ENCODE measurements at regions not wholly inside any gene's neighbourhood (a gene's known extent, or its start where the extent isn't known, plus 50 kb on each side); places are given as distances from the start of the nearest gene placed in this dataset.

DNA sequence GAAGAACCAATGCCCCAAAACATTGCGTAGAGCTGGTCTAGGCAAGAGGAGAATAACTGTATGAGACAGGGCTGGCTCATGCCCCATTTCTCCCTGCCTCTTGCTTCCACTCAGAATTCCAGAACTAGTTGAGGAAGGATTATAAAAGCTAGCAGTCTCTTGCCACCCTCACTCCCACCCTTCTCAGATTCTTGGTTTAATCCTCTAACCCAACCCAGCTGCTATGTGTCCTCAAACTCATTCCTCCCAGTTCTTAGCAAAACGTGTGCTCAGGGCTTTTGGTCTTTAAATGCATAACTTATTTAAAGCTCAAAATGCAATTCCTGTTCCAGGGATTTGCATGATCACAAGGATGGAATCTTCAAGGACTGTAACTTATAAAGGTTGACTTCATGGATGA lies 466.3 kb downstream of the COG6 start:
- DNase-seq: no peak

GRCh38 chr13:40123962-40124632 lies 468.6 kb downstream of the COG6 start:
- no peak for DNase-seq

- DNase-seq: no peak
Observed at GRCh38 chr13:40124633-40125015, 469.2 kb downstream of the COG6 start.

GRCh38 chr13:40125336-40125735 lies 469.9 kb downstream of the COG6 start:
- DNase-seq: no peak

DNA sequence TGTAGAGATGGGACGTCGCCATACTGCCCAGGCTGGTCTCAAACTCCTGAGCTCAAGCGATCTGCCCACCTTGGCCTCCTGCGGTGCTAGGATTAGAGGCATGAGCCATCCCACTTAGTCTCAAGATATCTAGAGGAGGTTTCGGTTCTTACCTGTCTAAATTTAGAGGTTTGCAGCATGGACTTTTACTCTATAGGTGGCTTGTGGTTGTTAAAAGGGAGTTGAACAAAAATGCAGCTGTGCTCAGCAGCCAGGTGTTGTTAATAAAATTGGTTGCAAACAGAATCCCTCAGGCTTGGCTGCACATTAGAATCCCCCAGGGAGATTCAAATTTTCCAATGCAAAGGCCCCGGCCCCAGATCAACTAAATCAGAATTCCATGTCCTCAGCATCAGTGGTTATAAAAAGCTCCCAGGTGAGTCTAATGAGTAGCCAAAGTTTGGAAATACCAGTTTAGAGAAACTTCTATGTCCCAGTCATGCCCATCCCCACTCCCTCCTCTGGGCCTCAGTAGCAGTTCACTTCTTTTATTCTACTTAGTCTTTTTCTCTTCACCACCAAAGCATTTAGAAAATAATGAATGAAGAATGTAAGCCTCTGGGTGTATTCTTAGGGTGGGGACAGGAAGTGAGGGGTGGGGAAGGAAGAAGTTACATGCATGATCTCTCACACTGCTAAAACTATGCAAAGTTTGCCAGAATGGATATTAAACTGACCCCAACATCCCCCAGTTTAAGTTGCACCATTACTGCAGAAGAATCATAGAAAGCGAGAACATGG lies 471.0 kb downstream of the COG6 start:
- no peak for DNase-seq

- DNase-seq: no peak
Observed at GRCh38 chr13:40127476-40127875, 472.0 kb downstream of the COG6 start.

GRCh38 chr13:40127925-40128324 lies 472.5 kb downstream of the COG6 start:
- DNase-seq: no peak

DNA sequence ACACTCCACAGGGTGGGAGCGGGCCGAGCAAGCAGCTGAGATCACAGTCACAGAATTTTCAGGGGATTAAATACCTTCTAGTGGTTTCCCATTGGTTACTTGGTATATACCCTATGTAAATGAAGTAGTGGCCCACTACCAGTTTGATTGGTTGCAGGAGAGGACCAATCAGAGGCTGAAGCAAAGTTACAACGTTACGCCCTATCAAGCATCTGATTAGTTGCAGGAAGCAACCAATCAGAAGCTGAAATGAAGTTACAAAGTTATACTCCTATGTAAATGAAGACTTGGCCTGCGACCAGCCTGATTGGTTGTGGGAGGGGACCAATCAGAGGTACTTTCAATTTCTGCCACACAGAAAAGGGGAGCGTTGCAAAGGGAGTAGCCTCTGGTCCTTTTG lies 474.0 kb downstream of the COG6 start:
- DNase-seq: no peak

GRCh38 chr13:40130871-40131636 lies 475.6 kb downstream of the COG6 start:
- DNase-seq: no peak

- no peak for DNase-seq
Observed at GRCh38 chr13:40132249-40132648, 476.8 kb downstream of the COG6 start.

- DNase-seq: no peak
Observed at GRCh38 chr13:40136896-40137295, 481.4 kb downstream of the COG6 start.

DNA sequence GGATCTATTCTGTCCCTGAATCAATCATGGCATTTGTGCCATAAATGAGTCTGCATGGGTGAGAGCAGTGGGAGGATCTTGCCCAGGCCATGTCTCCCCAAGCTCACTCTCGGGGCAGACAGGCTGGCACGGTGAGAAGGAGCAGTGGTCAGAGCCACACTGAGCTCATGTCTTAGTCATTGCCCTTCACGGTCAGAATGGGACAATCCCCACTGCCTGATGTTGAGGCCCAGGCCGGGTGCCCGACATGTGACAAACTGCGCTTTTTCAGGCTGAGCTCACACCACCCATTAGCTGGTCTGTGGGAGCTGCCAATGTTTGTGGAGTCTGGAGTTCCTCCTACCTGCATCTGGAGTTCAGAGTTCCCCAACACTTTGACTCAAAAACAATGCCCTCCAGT lies 481.9 kb downstream of the COG6 start:
- no peak for DNase-seq

DNA sequence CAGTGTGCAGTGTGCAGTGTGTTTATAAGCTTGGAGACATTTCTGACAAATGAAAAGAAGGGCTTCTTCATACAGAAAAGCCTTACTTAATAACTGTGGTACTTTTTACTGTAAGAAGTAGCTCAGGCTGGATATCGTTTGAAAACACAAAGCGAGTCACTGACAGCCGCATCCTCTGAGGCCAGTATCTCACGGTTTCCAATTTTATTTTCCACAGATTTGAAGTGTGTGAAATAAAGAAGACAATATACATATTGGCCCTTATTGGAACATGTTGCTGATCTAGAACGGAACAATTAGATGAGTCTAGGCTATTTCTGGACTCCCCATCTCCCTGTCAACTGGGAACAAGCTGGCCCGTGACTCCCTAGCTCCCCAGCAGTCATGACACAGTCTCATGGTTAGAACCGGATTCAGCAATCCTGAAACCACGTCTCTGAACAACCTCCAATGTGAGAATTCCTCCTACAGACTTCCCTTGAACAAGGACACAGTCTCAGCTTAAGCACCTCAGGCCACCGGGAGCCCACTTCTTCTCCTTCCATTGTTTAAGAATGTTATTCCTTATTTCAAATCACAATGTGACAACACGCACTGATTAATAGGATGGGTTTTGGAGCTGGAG lies 484.5 kb downstream of the COG6 start:
- DNase-seq: no peak

DNA sequence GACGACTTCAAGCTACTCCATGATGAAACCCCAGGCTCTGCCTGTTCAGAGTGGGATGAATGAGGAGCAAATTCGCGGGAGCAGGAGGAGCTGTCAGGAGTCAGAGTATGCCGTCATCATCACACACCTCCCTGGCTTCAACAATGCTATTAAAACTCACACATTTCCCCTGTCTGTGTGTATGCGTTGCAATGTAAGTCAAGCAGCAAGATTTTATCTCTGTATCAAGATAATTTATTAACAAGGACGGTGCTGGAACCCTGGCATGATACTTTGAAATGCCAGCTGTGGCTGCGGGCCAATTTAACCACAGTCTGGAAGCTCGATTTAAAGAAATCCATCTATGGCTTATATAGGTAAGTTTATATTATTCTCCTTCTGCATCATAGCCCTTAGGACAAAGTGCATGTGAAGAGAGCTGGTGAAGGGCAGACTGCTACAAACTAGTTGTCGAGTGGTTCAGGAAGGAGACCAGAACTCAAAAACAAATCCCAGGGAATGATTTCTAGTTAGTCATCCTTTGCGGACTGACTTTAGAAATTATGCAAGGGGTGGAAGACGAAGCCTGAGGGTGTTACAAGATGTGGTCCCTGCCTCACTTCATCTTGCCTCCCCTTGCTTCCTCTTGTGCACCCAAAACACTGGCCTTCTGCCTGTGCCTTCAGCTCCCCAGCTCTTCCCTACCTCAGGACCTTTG lies 486.5 kb downstream of the COG6 start:
- no peak for DNase-seq

DNA sequence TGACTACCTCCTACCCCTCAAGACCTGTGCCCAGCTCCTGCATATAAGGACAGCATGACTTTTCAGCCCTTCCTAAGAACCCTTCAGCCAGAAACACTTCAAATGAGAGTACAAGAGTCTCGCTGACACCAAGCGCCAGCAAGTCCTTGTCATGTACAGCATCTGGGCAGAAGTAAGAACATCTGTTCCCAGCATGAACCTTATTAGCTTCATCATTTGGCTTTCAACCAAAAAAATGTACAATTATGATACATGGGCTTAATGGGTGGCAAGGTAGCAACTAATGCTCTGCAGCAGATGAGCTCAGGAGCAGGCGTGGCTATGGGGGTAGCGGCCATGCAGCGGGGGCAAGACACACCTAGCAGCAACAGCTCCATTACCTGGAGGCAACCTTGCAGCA lies 487.6 kb downstream of the COG6 start:
- DNase-seq: no peak

DNA sequence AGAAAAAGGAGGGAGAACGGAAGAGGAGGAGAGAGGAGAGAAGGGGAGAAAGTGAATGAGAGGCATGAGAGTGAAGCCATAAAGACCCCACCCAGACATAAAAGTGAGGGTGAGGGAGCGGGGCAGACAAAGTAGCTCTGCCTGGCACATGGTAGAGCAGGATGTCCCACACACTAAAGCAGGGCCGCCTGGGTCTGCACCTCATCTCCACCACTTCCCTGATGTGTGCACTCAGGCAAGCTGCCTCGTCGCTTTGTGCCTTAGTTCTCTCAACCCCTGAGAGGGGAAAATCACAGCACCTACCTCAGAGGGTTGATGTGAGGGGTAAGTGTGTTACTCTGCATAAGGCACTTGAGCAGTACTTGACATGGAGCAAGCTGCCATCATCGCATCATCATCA lies 488.1 kb downstream of the COG6 start:
- DNase-seq: no peak

GRCh38 chr13:40145139-40145538 lies 489.7 kb downstream of the COG6 start:
- DNase-seq: no peak

DNA sequence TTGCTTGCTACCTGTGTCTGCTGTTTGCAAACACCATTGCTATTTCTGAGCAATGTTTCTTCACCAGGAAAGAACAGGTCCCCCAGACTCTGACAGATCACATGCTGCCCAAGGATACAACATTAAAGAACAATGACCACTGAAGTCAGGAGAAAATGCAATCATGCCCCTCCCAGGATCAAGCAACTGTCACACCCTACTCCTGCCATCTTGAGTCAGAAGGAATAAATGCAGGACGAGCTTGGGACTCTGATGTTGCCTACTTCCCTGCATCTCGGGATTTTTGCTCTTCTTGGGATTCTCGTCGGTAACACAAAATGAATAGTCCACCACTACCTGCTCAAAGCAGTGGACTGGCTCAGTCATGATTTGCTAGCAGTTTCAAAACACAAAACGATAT lies 490.6 kb downstream of the COG6 start:
- no peak for DNase-seq

DNA sequence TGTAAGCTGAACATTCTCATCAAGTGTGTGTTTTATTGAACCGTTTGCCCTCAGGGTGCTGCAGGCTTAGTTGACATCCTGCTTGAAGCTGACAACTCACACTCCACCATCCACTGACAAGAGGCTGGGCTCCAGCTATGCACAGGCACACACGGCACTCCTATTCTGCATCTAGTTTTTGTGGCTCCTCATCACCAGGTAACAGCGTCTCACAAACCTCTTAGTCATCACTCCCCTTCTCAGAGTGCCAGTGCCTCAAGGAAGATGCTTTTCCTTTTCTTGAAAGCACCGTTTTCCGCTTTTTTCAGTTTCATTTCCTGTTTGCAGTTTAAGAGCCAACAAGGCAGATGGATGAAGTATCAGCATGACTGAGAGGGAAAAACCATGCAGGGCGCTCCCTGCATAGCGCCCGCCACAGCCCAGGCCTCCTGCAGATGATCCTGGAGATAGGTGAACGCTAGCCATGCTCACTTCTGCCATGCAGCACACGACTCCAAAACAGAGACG lies 491.2 kb downstream of the COG6 start:
- DNase-seq: no peak

- no peak for DNase-seq
Observed at GRCh38 chr13:40148101-40148500, 492.6 kb downstream of the COG6 start.

- no peak for DNase-seq
Observed at GRCh38 chr13:40148742-40149141, 493.3 kb downstream of the COG6 start.

DNA sequence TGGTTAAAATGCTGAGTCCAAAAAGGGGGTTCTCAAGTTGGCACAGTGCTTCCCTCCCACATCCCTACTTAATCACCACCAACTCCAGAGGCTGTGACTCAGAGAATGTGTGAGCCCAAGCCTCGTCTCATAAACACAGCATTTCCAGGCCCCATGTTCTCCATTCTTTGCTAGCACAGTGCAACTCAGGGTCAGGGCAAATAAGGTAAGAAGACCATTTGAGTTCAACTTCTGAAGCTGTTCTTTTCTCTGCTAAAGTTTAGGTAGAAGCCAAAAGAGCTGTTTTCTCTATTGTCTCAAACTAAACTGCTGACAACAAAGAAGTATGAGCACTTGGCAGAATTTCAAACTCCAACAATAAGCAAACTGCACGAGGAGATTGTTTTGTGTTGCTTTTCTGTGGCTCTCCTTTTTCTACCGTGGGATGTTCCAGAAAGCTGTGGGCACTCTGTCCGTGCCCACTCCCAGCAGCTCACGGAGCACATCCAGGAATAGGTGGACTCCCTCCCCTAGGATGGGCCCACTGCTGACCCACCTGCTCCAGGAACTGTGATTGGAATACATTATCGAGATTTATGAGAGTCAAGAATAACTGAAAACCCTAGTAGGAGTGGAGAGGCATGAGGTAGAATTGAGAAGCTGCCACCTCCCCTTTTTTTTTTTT lies 494.3 kb downstream of the COG6 start:
- no peak for DNase-seq

All from NCI-H510A treated with DMSO at 0.1 percent for 48 hours (cell line).